ENCODE measurements at regions not wholly inside any gene's neighbourhood (a gene's known extent, or its start where the extent isn't known, plus 50 kb on each side); places are given as distances from the start of the nearest gene placed in this dataset.

DNA sequence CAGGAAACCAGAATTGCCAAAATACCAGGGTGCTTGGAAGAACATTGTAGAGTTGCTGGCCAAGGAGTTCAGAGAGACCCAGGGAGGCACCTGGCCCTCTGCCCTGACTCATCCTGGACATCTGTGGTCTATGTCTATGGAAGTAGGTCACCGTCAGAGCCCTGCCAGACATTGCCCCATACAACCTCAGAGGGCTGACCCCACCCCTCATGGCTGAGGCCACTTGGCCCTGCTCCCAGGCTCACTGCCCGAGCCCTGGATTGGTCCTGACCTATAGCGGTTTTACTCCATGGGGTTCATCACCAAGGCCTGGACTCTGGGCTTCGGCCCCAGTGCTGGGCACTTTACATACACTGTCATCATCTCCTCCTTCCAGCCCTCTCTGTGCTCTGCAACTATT lies 233.1 kb downstream of the PTPRU start:
- H3K9me3 ChIP-seq (ENCODE audit: control insufficient read depth in 2 of 2, low read length in 2 of 2) = peaks cover 3 to 7% of the 10 kb centered on the region in 2 experiments
- Mint-ChIP-seq H3K27ac (no peak overlapping the region), H3K4me1 (no peaks in the 10 kb centered on the region), H3K4me3 (no peak overlapping the region), H3K9me3 (peaks cover 0 to 9% (median 3%) of the 10 kb centered on the region in 7 donors), H3K36me3 (no peaks in the 10 kb centered on the region), H3K27me3 (peaks cover 24% of the 10 kb centered on the region)
- H3K27ac ChIP-seq (ENCODE audit: insufficient read depth, low read length, poor library complexity, severe bottlenecking) = no peak overlapping the region
- H3K4me1 ChIP-seq (ENCODE audit: control insufficient read depth, insufficient read depth, low read length, poor library complexity, severe bottlenecking) = no peaks in the 10 kb centered on the region
- ATAC-seq (ENCODE audit: low read depth in 2 of 2) (no peak), DNase-seq (no peak)
- H3K4me3 ChIP-seq (ENCODE audit: low read depth, low read length) = no peak overlapping the region
- H3K27me3 ChIP-seq (ENCODE audit: control insufficient read depth, insufficient read depth, low read length) = peaks cover 2% of the 10 kb centered on the region
- no peaks in the 10 kb centered on the region for H3K36me3 ChIP-seq (ENCODE audit: control insufficient read depth, insufficient read depth, low read length)

- ATAC-seq (ENCODE audit: low read depth in 2 of 2) = no peak
- no peak for DNase-seq
These were observed 231.9 kb downstream of the PTPRU start for GRCh38 chr1:29467989-29468900.

DNA sequence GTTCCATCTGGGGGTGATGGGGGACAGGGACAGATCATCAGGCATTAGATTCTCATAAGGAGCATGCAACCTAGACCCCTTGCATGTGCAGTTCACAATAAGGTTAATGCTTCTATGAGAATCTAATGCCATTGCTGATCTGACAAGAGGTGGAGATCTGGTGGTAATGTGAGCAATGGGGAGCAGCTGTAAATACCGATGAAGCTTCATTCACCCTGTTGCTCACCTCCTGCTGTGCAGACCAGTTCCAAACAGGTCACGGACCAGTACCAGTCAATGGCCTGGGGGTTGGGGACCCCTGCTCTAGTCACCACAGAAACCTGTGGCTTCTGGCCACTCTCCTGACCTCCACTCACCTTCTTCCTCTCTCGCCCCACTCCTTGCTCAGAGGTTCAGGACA lies 229.9 kb downstream of the PTPRU start:
- Histone ChIP-seq H3K4me1 (ENCODE audit: control insufficient read depth, insufficient read depth, low read length, poor library complexity, severe bottlenecking) (no peaks in the 10 kb centered on the region), H3K9me3 (ENCODE audit: control insufficient read depth in 2 of 2, low read length in 2 of 2) (peaks cover 3 to 7% of the 10 kb centered on the region in 2 experiments), H3K27me3 (ENCODE audit: control insufficient read depth, insufficient read depth, low read length) (no peaks in the 10 kb centered on the region), H3K27ac (ENCODE audit: insufficient read depth, low read length, poor library complexity, severe bottlenecking) (no peak overlapping the region), H3K36me3 (ENCODE audit: control insufficient read depth, insufficient read depth, low read length) (no peaks in the 10 kb centered on the region), H3K4me3 (ENCODE audit: low read depth, low read length) (no peak overlapping the region)
- peaks cover 0 to 17% (median 6%) of the 10 kb centered on the region in 7 donors for H3K9me3 Mint-ChIP-seq
- H3K4me1 Mint-ChIP-seq = no peaks in the 10 kb centered on the region
- no peak for DNase-seq
- H3K36me3 Mint-ChIP-seq = no peaks in the 10 kb centered on the region
- H3K27ac Mint-ChIP-seq = no peak overlapping the region
- H3K27me3 Mint-ChIP-seq = peaks cover 8% of the 10 kb centered on the region
- no peak for ATAC-seq (ENCODE audit: low read depth in 2 of 2)
- H3K4me3 Mint-ChIP-seq = no peak overlapping the region

More at GRCh38 chr1:29467989-29468900, 231.9 kb downstream of the PTPRU start:
- peaks cover 0 to 17% (median 5%) of the 10 kb centered on the region in 7 donors for H3K9me3 Mint-ChIP-seq
- peaks cover 3 to 7% of the 10 kb centered on the region in 2 experiments for H3K9me3 ChIP-seq (ENCODE audit: control insufficient read depth in 2 of 2, low read length in 2 of 2)
- no peak overlapping the region for H3K27ac Mint-ChIP-seq
- no peaks in the 10 kb centered on the region for H3K4me1 ChIP-seq (ENCODE audit: control insufficient read depth, insufficient read depth, low read length, poor library complexity, severe bottlenecking)
- H3K27me3 ChIP-seq (ENCODE audit: control insufficient read depth, insufficient read depth, low read length) = no peaks in the 10 kb centered on the region
- H3K36me3 Mint-ChIP-seq = no peaks in the 10 kb centered on the region
- H3K4me3 Mint-ChIP-seq = no peak overlapping the region
- H3K27me3 Mint-ChIP-seq = peaks cover 20% of the 10 kb centered on the region
- no peaks in the 10 kb centered on the region for H3K4me1 Mint-ChIP-seq
- no peak overlapping the region for H3K4me3 ChIP-seq (ENCODE audit: low read depth, low read length)
- H3K36me3 ChIP-seq (ENCODE audit: control insufficient read depth, insufficient read depth, low read length) = no peaks in the 10 kb centered on the region
- H3K27ac ChIP-seq (ENCODE audit: insufficient read depth, low read length, poor library complexity, severe bottlenecking) = no peak overlapping the region

DNA sequence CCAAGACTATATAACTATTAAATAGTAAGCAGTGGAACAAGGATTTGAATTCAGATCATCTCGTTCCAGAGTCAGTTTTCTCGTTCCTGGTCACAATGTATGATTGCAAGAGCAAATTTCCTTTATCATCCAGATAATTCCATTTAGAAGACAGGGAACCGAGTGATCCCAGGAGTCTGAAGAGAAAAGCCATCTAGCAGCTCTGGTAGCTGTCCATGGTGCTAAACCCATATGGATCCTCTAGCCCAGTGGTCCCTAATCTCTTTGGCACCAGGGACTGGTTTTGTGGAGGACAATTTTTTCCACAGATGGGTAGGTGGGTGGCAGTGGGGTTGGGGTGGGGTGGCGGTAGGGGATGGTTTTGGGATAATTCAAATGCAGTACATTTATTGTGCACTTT lies 229.4 kb downstream of the PTPRU start:
- H3K27me3 Mint-ChIP-seq = peaks cover 8% of the 10 kb centered on the region
- no peak overlapping the region for H3K4me3 ChIP-seq (ENCODE audit: low read depth, low read length)
- H3K27me3 ChIP-seq (ENCODE audit: control insufficient read depth, insufficient read depth, low read length) = no peaks in the 10 kb centered on the region
- H3K9me3 Mint-ChIP-seq = peaks cover 0 to 17% (median 6%) of the 10 kb centered on the region in 7 donors
- no peaks in the 10 kb centered on the region for H3K36me3 ChIP-seq (ENCODE audit: control insufficient read depth, insufficient read depth, low read length)
- no peak for ATAC-seq (ENCODE audit: low read depth in 2 of 2)
- no peaks in the 10 kb centered on the region for H3K4me1 ChIP-seq (ENCODE audit: control insufficient read depth, insufficient read depth, low read length, poor library complexity, severe bottlenecking)
- no peak overlapping the region for H3K4me3 Mint-ChIP-seq
- no peaks in the 10 kb centered on the region for H3K36me3 Mint-ChIP-seq
- no peak for DNase-seq
- H3K27ac Mint-ChIP-seq = no peak overlapping the region
- no peak overlapping the region for H3K27ac ChIP-seq (ENCODE audit: insufficient read depth, low read length, poor library complexity, severe bottlenecking)
- peaks cover 3 to 7% of the 10 kb centered on the region in 2 experiments for H3K9me3 ChIP-seq (ENCODE audit: control insufficient read depth in 2 of 2, low read length in 2 of 2)
- no peaks in the 10 kb centered on the region for H3K4me1 Mint-ChIP-seq

GRCh38 chr1:29462096-29462495 lies 225.8 kb downstream of the PTPRU start:
- Mint-ChIP-seq H3K4me1 (no peaks in the 10 kb centered on the region), H3K4me3 (no peak overlapping the region), H3K27ac (no peak overlapping the region), H3K36me3 (no peaks in the 10 kb centered on the region), H3K9me3 (peaks cover 0 to 17% (median 5%) of the 10 kb centered on the region in 7 donors), H3K27me3 (peaks cover 2% of the 10 kb centered on the region)
- ATAC-seq (ENCODE audit: low read depth in 2 of 2) (no peak), DNase-seq (no peak)
- H3K4me1 ChIP-seq (ENCODE audit: control insufficient read depth, insufficient read depth, low read length, poor library complexity, severe bottlenecking) = no peaks in the 10 kb centered on the region
- no peaks in the 10 kb centered on the region for H3K36me3 ChIP-seq (ENCODE audit: control insufficient read depth, insufficient read depth, low read length)
- peaks cover 3 to 7% of the 10 kb centered on the region in 2 experiments for H3K9me3 ChIP-seq (ENCODE audit: control insufficient read depth in 2 of 2, low read length in 2 of 2)
- H3K27ac ChIP-seq (ENCODE audit: insufficient read depth, low read length, poor library complexity, severe bottlenecking) = no peak overlapping the region
- no peaks in the 10 kb centered on the region for H3K27me3 ChIP-seq (ENCODE audit: control insufficient read depth, insufficient read depth, low read length)
- no peak overlapping the region for H3K4me3 ChIP-seq (ENCODE audit: low read depth, low read length)

- Histone ChIP-seq H3K27me3 (ENCODE audit: control insufficient read depth, insufficient read depth, low read length) (no peaks in the 10 kb centered on the region), H3K9me3 (ENCODE audit: control insufficient read depth in 2 of 2, low read length in 2 of 2) (peaks cover 3 to 7% of the 10 kb centered on the region in 2 experiments), H3K4me3 (ENCODE audit: low read depth, low read length) (no peak overlapping the region), H3K36me3 (ENCODE audit: control insufficient read depth, insufficient read depth, low read length) (no peaks in the 10 kb centered on the region), H3K4me1 (ENCODE audit: control insufficient read depth, insufficient read depth, low read length, poor library complexity, severe bottlenecking) (no peaks in the 10 kb centered on the region), H3K27ac (ENCODE audit: insufficient read depth, low read length, poor library complexity, severe bottlenecking) (no peak overlapping the region)
- no peaks in the 10 kb centered on the region for H3K4me1 Mint-ChIP-seq
- H3K36me3 Mint-ChIP-seq = no peaks in the 10 kb centered on the region
- H3K9me3 Mint-ChIP-seq = peaks cover 0 to 17% (median 5%) of the 10 kb centered on the region in 7 donors
- ATAC-seq (ENCODE audit: low read depth in 2 of 2) = no peak
- no peaks in the 10 kb centered on the region for H3K27me3 Mint-ChIP-seq
- no peak for DNase-seq
- no peak overlapping the region for H3K4me3 Mint-ChIP-seq
- H3K27ac Mint-ChIP-seq = no peak overlapping the region
These were observed 224.9 kb downstream of the PTPRU start for GRCh38 chr1:29461115-29461739.

DNA sequence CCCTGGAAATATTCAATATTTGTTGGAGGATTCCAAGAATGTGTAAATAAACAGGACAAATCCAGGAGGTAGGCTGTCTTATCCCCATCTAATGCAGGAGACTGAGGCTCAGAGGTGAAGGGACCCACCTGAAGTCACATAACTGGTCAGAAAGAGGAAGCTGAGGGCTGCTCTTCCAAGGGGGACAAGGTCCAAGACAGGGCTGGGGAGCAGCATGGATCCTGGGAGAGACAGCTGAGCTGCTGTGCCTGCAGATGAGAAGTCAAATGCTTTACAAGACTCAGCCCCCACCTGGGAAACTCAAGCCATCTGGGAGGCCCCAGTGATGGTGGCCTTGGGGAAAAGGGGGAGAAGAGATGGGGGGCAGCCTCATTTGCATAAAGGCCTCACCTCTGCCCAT lies 224.4 kb downstream of the PTPRU start:
- no peak overlapping the region for H3K27ac ChIP-seq (ENCODE audit: insufficient read depth, low read length, poor library complexity, severe bottlenecking)
- H3K9me3 ChIP-seq (ENCODE audit: control insufficient read depth in 2 of 2, low read length in 2 of 2) = peaks cover 3 to 7% of the 10 kb centered on the region in 2 experiments
- Mint-ChIP-seq H3K27ac (no peak overlapping the region), H3K4me1 (no peaks in the 10 kb centered on the region), H3K4me3 (no peak overlapping the region), H3K9me3 (peaks cover 0 to 17% (median 5%) of the 10 kb centered on the region in 7 donors), H3K27me3 (no peaks in the 10 kb centered on the region), H3K36me3 (no peaks in the 10 kb centered on the region)
- no peaks in the 10 kb centered on the region for H3K36me3 ChIP-seq (ENCODE audit: control insufficient read depth, insufficient read depth, low read length)
- no peaks in the 10 kb centered on the region for H3K4me1 ChIP-seq (ENCODE audit: control insufficient read depth, insufficient read depth, low read length, poor library complexity, severe bottlenecking)
- no peak for ATAC-seq (ENCODE audit: low read depth in 2 of 2)
- H3K4me3 ChIP-seq (ENCODE audit: low read depth, low read length) = no peak overlapping the region
- DNase-seq = no peak
- H3K27me3 ChIP-seq (ENCODE audit: control insufficient read depth, insufficient read depth, low read length) = no peaks in the 10 kb centered on the region
